GM18519 (cell line): ENCODE measurements at regions not wholly inside any gene's neighbourhood (a gene's known extent, or its start where the extent isn't known, plus 50 kb on each side); places are given as distances from the start of the nearest gene placed in this dataset.
"Not testable (repeated sequence)": the region's sequence is repeated elsewhere in the genome, so short reads cannot be mapped to it uniquely, and the experiment has no call there.

Source experiments
- ATAC-seq: cut with Tn5 transposase; IDR thresholded peaks from one replicate; pipeline ENCODE4 v1.9.1; 2021; ENCODE audit warnings: mild to moderate bottlenecking, moderate library complexity; ENCODE audit not compliant: unreplicated experiment, low FRiP score

GRCh38 chr5:10023494-10023893 is 226.2 kb downstream of the ATPSCKMT start:
- no peak for ATAC-seq

DNA sequence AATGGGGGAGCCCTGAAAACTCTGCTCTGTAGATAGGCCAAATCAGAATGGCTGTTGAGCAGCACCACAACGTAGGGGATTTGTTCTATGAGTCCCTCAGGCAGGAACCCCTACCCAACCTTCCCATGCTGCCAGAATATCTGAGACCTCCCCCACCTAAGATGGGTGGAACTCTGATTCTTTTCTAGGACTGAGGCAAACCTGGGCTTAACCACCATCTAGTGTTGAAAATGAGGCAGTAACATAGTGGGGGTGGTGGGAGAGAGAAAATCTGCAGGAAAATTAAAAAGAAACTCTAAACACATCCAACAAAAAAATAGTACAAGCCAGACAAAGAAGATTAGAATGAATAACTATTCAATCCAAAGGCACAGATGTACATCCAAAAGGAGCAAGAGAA is 228.4 kb downstream of the ATPSCKMT start:
- ATAC-seq: no peak

GRCh38 chr5:10019236-10019635 is 230.5 kb downstream of the ATPSCKMT start:
- ATAC-seq: no peak

- ATAC-seq: no peak
Measured at GRCh38 chr5:10018201-10019069, 231.3 kb downstream of the ATPSCKMT start.

DNA sequence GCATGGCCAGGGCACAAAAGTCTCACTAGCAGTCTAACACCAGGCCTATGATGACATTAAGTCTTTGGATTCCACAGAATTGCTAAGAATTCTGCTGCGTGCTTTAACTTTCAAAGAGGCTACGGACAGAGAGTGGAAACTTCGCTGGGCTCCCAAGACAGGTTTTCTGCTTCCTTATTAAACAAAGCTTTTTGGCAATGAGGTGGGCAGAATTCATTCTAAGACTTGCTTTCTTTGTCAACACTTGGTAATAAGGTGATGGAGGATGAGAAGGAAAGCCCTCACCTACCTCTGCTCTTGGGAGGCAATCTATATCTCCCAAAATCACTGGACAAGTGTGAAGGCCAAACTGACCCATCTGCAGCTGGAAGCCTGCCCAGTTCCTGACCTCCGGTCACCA is 231.9 kb downstream of the ATPSCKMT start:
- ATAC-seq: no peak

GRCh38 chr5:10016559-10016958 is 233.1 kb downstream of the ATPSCKMT start:
- not testable (repeated sequence) for ATAC-seq

DNA sequence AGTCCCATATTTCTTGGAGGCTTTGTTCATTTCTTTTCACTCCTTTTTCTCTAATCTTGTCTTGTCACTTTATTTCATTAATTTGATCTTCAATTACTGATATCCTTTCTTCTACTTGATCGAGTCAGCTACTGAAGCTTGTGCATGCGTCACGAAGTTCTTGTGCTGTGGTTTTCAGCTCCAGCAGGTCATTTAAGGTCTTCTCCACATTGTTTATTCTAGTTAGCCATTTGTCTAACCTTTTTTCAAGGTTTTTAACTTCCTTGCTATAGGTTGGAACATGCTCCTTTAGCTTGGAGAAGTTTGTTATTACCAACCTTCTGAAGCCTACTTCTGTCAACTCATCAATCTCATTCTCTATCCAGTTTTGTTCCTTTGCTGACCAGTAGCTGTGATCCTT is 234.0 kb downstream of the ATPSCKMT start:
- not testable (repeated sequence) for ATAC-seq

GRCh38 chr5:10009802-10010201 is 239.9 kb downstream of the ATPSCKMT start:
- no peak for ATAC-seq

GRCh38 chr5:9987101-9987500 is 262.6 kb downstream of the ATPSCKMT start:
- no peak for ATAC-seq

- no peak for ATAC-seq
Measured at GRCh38 chr5:9977070-9977469, 272.6 kb downstream of the ATPSCKMT start.

- no peak for ATAC-seq
Measured at GRCh38 chr5:9976621-9977020, 273.1 kb downstream of the ATPSCKMT start.

DNA sequence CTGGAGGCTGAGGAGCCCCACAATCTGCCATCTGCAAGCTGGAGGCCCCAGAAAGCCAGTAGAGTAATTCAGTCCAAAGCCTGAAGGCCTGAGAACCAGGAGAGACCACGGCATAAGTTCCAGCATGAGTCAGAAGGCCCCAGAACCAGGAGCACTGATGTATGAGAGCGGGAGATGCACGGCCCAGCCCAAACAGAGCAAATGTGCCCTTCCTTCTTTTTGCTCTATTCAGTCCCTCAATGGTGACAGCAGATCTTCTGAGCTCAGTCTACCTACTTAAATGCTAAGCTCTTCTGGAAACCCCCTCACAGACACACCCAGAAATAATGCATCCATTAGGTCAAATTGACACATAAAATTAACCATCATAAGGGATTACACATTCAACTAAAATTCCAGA is 277.6 kb downstream of the ATPSCKMT start:
- no peak for ATAC-seq

- no peak for ATAC-seq
Measured at GRCh38 chr5:9971301-9971700, 278.4 kb downstream of the ATPSCKMT start.

GRCh38 chr5:9958914-9959313 is 290.8 kb downstream of the ATPSCKMT start:
- no peak for ATAC-seq

- ATAC-seq: no peak
Measured at GRCh38 chr5:9957214-9957613, 292.5 kb downstream of the ATPSCKMT start.

DNA sequence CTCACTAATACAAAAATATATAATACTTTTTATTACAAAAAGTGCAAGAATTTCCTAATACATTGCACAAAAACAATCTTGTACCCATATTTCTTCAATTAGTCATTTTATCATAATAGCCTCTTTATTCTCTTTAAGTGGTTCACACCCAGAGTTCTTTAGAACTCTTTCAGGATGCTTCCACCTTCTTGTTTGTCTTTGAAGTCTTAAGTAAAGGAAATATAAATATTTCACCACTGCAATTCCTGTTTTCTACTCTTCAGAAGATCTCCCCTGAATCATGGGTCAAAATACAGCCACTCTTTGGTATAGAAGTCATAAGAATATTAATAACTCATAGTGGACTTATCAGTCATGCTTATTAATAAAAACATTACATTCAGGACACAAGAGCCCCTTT is 293.0 kb downstream of the ATPSCKMT start:
- no peak for ATAC-seq

DNA sequence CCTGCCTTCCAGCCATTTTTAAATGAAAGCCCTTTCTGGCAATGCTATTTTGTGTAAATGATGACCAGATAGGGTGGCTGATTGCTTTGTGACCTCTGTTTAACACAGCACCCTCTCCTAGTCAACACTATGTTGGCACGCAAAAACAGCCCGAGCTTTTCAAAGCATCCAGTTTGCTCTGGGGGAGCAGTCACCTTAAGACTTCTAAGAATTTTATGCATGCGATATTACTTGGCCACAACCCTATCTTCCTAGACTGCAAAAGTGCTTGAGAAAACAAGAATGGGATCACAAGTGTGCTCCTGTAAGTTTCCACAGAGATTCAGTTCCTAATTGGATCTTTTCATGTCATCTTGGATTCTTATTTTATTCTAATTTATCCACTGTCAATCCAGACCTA is 294.1 kb downstream of the ATPSCKMT start:
- ATAC-seq: no peak

- no peak for ATAC-seq
Measured at GRCh38 chr5:9954869-9955268, 294.8 kb downstream of the ATPSCKMT start.

GRCh38 chr5:9953691-9954090 is 296.0 kb downstream of the ATPSCKMT start:
- ATAC-seq: no peak

- ATAC-seq: no peak
Measured at GRCh38 chr5:9951865-9952516, 297.7 kb downstream of the ATPSCKMT start.

GRCh38 chr5:9947944-9948343 is 301.7 kb downstream of the ATPSCKMT start:
- no peak for ATAC-seq

GRCh38 chr5:9947225-9947714 is 302.4 kb downstream of the ATPSCKMT start:
- no peak for ATAC-seq
